ENCODE measurements at regions not wholly inside any gene's neighbourhood (a gene's known extent, or its start where the extent isn't known, plus 50 kb on each side); places are given as distances from the start of the nearest gene placed in this dataset.

DNA sequence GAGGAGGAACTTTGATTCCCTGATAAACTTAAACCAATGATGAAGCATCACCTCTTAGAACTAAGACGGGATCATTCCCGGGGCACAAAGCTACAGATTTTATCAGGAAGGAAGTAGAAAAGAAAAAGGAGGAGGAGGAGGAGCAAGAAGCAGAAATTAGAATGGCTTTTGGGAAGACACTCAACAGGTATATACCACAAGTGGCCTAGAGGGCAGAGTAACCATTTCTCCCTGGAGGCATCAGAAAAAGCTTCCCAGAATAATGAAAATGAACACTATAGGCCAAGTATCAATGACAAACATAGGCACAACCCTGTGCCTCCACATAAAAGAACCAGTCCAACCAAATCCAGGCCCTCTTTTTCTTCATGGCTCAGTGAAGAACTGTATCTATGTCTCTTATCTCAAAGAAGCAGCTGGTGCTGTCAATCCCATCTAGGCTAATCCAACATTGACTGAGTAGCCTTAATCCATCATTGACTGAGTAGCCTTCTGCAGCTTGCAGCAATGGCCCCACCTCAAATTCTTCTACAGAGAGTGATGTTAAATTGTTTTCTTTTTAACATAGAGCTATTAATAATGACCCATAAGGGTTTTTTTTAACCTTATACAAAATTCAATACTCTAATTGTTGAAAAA lies 178.8 kb upstream of the KIF2A start:
- TF ChIP-seq, protein P1, sequence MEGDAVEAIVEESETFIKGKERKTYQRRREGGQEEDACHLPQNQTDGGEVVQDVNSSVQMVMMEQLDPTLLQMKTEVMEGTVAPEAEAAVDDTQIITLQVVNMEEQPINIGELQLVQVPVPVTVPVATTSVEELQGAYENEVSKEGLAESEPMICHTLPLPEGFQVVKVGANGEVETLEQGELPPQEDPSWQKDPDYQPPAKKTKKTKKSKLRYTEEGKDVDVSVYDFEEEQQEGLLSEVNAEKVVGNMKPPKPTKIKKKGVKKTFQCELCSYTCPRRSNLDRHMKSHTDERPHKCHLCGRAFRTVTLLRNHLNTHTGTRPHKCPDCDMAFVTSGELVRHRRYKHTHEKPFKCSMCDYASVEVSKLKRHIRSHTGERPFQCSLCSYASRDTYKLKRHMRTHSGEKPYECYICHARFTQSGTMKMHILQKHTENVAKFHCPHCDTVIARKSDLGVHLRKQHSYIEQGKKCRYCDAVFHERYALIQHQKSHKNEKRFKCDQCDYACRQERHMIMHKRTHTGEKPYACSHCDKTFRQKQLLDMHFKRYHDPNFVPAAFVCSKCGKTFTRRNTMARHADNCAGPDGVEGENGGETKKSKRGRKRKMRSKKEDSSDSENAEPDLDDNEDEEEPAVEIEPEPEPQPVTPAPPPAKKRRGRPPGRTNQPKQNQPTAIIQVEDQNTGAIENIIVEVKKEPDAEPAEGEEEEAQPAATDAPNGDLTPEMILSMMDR (conservative IDR thresholded peaks at IDR 0.05): no peak
- TF ChIP-seq EZH2 (IDR thresholded peaks at IDR 0.05; ENCODE audit: low read depth): no peak
